T-helper 1 cell (primary cell): ENCODE measurements at regions not wholly inside any gene's neighbourhood (a gene's known extent, or its start where the extent isn't known, plus 50 kb on each side); places are given as distances from the start of the nearest gene placed in this dataset.
"Not testable (repeated sequence)": the region's sequence is repeated elsewhere in the genome, so short reads cannot be mapped to it uniquely, and the experiment has no call there.

Experiments
- DNase-seq, 5 donors: peaks; one replicate each; pipeline ENCODE4 v3.0.0-alpha.2; 2012 to 2020

DNA sequence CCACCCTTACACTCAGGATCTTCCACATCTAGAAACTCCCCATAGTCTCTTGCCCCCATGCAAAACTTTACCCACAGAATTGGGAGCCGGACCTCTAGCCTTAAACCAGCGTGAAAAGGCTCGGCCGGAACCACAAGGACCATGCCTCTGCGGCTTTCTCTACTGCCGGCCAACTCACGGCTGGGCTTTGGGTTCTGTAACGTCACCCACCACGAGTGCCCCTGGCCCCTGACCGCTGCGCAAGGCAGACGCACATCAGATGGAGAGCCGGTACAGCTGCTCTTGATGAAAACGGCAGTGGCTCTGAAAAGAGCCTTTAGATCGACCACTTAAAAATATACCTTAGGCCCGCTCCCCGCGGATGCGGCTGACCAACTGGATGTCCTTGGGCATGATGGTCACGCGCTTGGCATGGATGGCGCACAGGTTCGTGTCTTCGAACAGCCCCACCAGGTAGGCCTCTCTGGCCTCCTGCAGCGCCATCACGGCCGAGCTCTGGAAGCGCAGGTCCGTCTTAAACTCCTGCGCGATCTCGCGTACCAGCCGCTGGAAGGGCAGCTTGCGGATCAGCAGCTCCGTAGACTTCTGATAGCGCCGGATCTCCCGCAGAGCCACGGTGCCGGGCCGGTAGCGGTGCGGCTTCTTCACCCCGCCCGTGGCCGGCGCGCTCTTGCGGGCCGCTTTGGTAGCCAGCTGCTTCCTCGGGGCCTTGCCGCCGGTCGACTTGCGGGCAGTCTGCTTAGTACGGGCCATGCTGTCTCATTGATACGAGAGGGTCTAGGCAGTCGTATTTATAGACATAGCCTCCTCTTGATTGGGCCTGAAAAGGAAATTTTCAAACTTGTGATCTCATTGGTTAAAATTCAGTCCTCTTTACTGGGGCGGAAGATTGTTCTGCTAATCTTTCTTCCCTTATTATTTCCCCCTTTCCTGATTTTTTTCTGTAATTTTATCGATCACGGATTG is 66.3 kb downstream of the FAM72C start:
- DNase-seq, result peak in 2 of 5 donors; percentile 10 to 20

DNA sequence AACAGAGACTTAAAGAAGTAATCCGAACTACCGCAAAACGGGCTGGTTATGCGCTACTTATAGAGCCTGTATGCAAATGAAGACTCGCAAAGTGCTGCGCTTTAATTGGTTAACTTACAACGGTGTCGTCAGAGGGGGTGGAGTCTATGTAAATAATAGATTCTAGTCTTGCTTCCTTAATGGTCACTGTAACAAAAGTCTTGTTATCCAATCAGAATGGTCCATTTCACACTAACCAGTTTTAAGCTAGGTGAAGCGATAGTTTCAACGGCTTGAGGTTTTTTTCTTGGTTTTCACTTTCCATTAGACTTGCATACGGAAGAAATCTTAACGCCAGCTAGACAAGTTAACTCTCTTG is 67.2 kb downstream of the FAM72C start:
- DNase-seq, result not testable (repeated sequence)

DNA sequence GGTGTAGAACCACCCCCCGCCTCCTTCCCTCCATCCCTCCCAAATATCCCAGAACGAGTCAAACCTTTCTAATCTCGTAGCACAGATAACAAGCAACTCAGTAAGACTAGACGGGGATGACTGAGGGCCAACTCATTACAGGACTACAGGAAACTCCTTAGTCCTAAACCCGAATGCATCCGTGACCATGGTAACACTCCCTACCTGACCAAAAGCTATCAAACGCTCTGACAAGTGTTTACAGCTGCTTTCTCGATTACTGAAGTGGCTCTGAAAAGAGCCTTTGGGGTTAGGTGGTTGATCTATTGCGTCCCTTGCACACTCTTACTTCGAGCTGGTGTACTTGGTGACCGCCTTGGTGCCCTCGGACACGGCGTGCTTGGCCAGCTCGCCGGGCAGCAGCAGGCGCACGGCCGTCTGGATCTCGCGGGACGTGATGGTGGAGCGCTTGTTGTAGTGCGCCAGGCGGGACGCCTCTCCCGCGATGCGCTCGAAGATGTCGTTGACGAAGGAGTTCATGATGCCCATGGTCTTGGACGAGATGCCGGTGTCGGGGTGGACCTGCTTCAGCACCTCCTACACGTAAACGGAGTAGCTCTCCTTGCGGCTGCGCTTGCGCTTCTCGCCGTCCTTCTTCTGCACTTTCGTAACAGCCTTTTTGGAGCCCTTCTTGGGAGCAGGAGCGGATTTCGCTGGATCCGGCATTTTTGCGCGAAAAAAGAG is 67.7 kb downstream of the FAM72C start:
- not testable (repeated sequence) for DNase-seq

DNA sequence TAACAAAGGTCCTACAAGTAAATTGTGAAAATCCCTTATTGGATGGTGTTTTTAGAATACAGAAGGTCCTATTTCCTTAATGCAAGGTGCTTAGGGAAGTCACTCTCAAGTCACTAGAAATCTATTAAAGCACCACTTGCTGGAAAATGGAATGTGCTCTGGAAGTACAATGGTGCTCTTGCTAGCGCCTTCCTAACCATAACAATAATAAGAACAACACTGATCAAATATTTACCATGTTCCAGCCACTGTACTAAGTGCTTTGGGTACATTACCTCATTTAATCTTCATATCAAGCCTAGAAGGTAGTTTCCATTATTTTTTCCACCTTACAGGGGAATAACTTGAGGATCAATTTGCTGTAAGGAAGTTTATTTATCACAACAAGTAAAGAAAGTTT is 75.4 kb downstream of the FAM72C start:
- not testable (repeated sequence) for DNase-seq

DNA sequence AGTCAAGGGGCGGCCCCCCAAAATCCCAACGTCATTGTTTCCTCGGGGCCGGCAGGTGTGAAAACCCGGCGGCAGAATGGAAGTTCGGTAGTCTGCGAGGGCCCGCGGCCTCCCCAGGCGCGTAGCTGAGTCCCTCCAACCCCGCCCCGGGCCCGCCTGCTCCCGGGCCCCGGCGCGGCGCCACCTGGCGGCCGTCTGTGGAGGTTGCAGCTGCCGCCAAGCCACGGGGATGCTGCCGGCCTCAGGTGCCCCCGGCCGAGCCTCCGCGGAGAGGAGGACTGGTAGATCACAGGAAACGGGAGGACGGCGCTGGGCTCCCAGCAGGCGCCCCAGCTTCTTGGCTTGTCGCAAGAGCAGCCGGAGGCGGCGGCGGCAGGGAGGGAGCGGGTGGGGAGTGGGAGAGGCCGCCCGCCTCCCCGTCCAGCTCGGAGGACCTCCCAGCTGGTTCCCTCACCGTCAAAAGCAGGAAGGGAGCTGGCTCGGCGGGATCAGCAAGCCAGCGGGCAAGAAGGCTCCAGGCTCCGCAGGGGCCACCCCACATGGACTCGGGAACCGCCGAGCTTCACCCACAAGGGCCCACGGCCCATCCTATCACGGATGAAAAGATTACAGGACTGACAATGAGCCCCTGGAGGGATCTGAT is 86.7 kb downstream of the FAM72C start:
- peak; percentile 47 to 69 (median 60) for DNase-seq

DNA sequence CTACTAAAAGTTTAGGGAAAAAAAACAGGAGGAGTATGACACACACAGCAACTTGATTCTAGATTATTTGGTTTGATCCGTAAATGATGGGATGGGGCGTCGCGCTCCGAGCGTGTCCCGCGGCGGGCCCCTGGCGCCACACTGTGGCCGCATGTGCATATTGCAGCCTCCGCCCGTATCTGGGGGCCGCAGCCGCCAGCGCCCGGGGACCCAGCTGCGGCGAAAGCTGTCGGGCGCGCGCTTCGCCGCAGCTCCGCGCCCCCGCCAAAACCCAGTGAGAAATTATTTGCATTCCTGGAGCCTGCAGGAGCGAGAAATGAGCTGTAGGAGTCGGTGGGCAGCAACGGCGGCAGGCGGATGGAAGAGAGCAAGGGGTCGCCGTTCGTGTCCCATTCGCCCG is 87.3 kb downstream of the FAM72C start:
- peak in 3 of 5 donors; percentile 23 to 36 (median 29) for DNase-seq

DNA sequence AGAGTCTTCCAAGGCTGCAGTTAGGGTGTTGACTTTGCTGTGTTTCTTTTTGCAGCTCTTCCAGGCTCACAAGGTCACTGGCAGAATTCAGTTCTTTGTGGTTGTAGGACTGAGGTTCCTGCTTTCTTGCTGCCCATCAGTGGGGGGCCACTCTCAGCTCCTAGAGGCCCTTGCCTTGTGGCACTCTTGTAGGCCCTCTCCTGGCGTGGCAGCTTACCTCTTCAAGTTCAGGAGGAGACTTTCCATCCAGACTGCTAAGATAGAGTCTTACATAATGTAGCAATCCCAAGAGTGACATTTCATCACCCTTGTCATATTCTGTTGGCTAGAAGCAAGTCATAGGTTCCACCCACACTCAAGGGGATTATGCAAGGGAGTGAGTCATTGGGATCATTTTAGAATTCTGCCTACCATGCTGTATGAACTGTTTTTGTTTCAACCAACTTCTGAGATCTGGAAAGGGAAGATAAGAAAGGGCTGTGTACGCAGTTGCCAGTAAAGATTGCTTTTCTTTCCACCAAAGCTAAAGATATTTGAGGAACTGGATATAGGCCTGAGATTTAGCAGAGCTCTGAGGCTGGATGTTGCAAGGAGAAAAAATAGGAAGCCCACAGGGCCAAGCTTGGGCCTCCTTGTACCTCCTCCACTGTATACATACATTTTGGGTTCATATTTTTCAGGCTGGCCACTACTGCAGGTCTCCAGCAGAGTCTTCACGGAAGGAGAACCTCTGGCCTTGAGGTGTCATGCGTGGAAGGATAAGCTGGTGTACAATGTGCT is 91.8 kb downstream of the FAM72C start:
- DNase-seq, result not testable (repeated sequence)

DNA sequence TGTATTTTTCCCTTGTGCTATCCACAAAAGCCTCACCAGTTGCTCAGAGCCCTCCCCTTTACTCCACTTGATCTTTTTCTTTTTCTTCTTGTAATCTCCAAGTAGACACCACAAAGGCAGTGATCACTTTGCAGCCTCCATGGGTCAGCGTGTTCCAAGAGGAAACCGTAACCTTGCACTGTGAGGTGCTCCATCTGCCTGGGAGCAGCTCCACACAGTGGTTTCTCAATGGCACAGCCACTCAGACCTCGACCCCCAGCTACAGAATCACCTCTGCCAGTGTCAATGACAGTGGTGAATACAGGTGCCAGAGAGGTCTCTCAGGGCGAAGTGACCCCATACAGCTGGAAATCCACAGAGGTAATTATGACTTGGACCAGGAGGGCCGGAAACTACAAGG is 95.8 kb downstream of the FAM72C start:
- not testable (repeated sequence) for DNase-seq

DNA sequence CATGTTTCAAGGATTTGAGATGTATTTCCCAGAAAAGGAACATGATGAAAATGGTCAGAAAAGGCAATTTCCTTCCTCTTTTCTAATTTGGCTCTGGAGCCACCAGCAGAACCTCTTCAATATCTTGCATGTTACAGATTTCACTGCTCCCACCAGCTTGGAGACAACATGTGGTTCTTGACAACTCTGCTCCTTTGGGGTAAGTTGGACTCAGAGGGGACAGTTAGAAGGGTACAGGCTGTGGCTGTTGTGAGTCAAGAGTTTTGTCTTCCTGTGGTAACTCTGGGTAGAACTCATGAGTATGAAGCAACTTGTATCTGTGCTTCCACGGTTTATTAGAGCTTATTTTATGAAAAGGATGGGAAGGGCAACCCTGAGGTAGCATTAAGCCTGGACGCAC is 97.2 kb downstream of the FAM72C start:
- DNase-seq, result not testable (repeated sequence)

DNA sequence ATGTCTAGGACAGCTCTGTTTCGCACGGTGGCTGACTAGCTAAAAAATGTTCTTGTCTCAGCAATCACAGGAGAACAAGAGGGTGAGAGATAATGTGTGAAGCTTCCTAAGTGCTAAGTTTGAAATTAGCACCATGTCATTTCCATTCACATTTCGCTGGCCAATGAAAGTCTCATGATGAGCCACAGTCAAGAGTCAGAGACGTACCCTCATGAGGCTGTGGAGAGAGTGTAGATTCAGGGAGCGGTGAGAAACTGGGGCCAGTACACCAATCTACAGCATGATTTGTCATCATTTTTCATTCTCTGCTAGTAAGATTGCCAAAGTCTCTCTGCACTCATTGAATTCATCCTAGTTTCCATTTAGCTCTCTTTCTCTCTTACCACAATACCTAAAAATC is 98.1 kb downstream of the FAM72C start:
- DNase-seq, result not testable (repeated sequence)

DNA sequence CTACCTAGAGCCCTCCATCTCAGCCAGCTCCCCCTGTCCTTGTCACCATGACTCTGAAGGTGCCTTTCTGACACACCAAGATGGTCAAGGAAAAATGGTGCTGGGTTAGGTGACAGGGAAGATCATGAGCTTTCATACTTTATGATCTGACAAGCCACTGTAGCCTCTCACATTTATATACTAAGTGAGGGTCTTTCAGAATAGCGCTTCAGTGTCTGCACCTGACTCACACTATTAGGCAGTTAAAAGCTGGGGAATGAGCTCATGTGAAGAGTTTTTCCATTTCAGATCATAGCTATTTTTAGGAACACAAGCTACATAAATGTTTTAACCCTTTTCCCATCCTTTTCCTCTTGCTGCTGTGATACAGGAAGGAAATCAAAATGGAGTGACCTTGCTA is 101.4 kb downstream of the FAM72C start:
- not testable (repeated sequence) for DNase-seq

DNA sequence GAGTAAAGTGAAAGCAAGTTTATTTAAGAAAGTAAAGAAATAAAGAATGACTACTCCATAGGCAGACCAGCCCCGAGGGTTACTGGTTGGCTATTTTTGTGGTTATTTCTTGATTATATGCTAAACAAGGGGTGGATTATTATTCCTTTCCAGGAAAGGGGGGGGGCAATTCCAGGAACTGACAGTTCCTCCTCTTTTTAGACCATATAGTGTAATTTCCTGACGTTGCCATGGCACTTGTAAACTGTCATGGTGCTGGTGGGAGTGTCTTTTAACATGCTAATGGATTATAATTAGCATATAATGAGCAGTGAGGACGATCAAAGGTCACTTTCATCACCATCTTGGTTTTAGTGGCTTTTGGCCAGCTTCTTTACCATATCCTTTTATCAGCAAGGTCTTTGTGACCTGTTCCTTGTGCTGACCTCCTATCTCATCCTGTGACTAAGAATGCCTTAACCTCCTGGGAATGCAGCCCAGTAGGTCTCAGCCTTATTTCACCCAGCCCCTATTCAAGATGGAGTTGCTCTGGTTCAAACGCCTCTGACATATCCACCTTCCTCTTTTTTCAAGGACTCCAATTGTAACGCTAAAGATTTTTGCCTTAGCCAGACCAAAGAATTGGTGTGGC is 104.1 kb downstream of the FAM72C start:
- DNase-seq, result not testable (repeated sequence)

DNA sequence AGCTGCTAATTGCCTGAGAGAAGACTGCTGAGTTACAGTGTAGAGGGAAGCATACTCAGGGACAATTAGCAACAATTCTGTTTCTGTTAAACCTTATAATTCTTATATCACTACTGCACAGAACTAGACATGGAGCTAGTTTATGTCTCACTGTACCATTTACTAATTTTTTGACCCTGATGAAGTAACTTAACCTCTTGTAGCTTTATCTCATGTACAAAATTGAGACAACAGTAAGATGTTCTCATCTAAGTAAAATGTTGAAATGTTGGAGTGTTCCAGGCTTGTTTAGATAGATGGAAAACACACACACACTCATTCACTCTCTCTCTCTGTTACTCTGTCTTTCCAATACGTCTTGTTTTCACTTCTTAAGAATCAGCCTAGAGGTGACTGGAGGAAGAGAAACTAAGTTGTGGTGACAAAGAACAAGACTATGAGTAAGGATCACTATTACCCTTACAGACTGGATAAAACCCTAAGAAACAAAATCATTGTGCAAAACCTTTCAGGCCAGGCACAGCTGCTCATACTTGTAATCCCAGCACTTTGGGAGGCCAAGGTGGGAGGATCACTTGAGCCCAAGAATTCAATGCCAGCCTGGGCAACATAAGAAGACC is 107.8 kb downstream of the FAM72C start:
- not testable (repeated sequence) for DNase-seq

DNA sequence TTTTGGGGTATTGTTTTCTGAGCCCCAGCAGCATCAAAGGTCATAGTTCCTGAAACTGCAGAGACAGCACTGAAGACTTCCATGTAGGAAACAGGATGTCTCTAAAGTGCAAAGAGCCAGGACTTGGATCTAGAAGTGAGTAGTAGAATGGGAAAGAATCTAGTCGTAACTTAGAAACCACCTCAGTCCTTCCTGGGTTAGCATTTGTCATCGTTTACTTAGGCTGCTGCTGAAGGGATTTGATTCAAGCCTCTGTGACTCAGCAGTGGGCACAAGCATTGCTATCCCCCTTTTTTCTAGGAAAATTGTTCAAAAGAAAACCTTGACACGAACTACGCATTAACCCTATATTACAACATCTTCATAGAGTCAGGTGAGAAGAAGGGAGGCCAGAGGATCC is 109.1 kb downstream of the FAM72C start:
- DNase-seq, result not testable (repeated sequence)

DNA sequence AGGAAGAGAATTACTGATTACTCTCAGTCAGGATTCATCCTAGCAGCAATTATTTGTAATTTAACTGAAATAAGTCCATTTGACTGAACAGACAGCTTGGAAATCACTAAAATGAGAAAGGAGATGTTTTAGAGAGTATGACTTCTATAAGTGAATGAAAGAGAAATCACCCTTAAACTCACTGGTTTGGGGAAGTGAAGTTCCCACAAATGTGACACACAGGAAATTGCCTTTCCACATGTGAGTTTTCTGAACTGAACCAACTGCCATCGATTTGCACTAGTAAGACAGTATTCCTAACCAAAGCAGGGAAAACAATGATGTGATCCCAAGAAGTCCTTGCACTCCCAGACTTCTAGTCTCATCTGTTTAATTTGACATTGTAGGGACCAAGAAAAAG is 110.5 kb downstream of the FAM72C start:
- not testable (repeated sequence) for DNase-seq

DNA sequence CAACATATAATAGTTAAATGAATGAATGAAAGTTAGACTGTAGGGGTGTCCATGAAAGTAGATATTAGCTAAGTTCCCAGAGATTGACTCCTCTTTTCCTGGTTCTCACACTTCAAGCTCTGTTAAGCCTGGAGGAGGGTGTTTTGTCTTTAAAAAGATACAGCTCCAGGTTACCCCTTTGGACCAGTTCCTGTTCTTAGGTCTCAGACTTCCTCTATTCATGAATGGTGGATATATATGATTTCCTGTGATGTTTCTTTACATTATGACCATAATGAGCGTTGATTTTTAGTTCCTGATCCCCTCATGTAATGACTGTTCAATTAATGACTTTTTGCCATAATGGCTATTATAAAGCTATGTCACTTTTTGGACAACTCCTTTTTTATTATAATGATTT is 115.9 kb downstream of the FAM72C start:
- DNase-seq, result not testable (repeated sequence)

DNA sequence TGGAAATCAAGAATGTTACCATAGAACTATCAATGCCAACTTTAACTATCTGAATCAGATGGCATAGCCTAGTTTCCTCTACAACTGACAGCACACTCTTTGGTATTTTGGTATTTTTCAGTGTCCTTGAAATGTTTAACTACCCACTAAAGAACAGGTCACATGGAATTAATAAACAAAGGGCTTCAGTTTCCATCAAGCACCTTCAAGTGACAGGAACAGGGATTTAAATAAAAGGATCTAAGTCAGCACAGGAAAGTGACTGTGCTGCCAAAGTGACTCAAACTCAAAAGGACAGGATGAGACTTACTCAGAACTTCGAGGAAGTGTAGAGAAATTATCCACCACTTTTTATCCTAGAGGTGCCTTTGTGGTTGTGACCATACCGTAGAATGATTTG is 117.7 kb downstream of the FAM72C start:
- not testable (repeated sequence) for DNase-seq

DNA sequence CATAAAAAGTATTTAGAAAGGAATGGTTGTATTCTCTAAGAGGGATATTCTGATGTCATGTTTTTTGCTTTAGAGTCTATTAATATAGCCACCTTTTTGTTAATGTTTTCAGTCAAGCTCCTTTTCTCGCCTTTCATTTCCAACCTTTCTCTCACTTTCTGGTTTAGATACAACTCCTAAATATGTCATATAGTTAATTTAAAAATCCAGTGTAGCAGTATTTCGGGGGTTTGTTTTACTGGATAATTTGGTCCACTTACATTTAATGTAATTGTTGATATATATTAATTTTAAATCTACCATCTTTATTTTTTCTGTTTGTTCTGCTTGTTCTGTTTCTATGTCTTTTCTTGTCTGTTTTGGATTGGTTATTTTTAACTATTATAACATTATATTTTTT is 121.1 kb downstream of the FAM72C start:
- DNase-seq, result not testable (repeated sequence)

DNA sequence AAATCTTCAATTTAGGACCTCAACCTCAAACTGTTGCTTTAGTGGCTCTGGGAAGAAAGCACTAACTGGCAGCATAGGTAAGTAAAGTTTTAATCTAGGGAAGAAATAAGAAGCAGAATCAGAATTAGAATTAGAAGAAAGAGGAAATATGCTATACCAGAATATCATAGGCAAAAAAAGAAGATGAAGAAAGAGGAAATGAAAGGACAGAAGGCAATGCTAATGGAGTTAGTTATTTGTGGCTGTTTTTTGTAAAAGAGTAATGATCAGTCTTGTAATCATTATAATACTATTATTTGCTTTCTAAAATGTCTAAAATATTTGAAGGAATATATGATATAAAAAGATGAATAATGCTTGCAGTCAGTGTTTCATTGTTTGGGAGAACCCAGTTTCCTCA is 122.9 kb downstream of the FAM72C start:
- not testable (repeated sequence) for DNase-seq

DNA sequence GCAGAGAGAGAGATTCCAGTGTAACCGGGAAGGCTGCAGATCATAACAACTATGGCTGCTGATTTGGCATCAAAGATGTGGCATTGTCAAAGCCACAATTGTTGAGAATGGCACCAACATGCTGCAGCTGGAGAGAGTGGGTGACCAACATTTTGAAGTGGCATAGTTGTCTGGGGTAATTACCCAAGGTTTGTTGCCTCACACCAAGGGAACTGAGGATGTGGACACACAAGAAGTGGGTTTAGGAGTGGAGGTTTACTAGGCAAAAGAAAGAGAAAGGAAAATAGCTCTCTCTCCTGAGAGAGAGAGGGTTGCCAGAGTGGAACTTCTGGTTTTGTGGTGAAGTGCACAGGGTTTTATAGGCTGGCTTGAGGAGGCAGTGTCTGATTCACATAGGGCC is 126.6 kb downstream of the FAM72C start:
- not testable (repeated sequence) for DNase-seq

DNA sequence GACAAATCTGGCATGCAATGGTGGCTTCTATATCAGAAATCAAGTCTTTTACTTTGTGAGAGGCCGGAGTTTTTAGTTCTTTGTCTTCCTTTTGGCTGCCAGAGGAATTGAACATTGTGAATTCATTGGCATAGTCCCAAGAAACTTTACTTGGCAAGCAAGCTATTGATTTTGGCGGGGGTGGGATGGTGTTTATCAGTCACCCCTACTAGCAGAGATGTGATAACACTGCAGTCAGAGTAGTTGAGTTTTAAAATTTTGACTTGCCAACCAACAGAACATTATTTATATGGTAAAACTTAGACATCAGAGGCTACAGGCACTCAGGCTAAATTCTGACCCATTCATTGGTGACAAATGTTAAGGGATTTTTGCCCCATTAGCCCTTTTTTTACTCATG is 129.7 kb downstream of the FAM72C start:
- DNase-seq, result not testable (repeated sequence)
